Keratinocyte (primary cell): ENCODE measurements at regions not wholly inside any gene's neighbourhood (a gene's known extent, or its start where the extent isn't known, plus 50 kb on each side); places are given as distances from the start of the nearest gene placed in this dataset.

Experiments
- DNase-seq: peaks from one replicate; pipeline ENCODE4 v3.0.0-alpha.2; 2011; ENCODE audit warnings: low read depth, missing footprints, low spot score
- FAIRE-seq: peaks from 2 replicates; lab custom pipeline; 2011; peaks lifted over from hg19 to GRCh38; lab: Jason Lieb, UNC
- H2AFZ ChIP-seq: 2 replicates; pipeline ENCODE4 v1.6.0; 2012; ENCODE audit warnings: low read length, control low read depth, inconsistent platforms; ENCODE audit not compliant: control insufficient read depth
- H3K27ac ChIP-seq: 2 replicates; pipeline ENCODE4 v1.5.1; 2011; ENCODE audit warnings: low read length; ENCODE audit not compliant: control insufficient read depth, insufficient read depth
- H3K27me3 ChIP-seq: 3 replicates; pipeline ENCODE4 v1.6.0; 2011; ENCODE audit warnings: low read length; ENCODE audit not compliant: control insufficient read depth, insufficient read depth; ENCODE audit errors: extremely low read depth
- H3K36me3 ChIP-seq, 2 experiments: 2 replicates in 1 of 2; 3 replicates in 1 of 2; pipeline ENCODE4 v1.5.1; 2011; ENCODE audit warnings: low read length in 2 of 2, mild to moderate bottlenecking in 1 of 2; ENCODE audit not compliant: control insufficient read depth in 2 of 2, insufficient read depth in 2 of 2; ENCODE audit errors: extremely low read depth in 1 of 2
- H3K4me1 ChIP-seq: 3 replicates; pipeline ENCODE4 v1.5.1; 2011; ENCODE audit warnings: low read length; ENCODE audit not compliant: control insufficient read depth, insufficient read depth; ENCODE audit errors: extremely low read depth
- H3K4me2 ChIP-seq: 3 replicates; pipeline ENCODE4 v1.6.0; 2011; ENCODE audit warnings: low read depth, low read length; ENCODE audit not compliant: control insufficient read depth, insufficient read depth; ENCODE audit errors: extremely low read depth
- H3K4me3 ChIP-seq, 3 experiments: fragments of 200-600 bp in 1 of 3; sonication (generic) in 1 of 3; 2 replicates in 2 of 3; 3 replicates in 1 of 3; pipeline ENCODE4 v1.5.1; 2011 to 2016; ENCODE audit warnings: low read length in 3 of 3, mild to moderate bottlenecking in 3 of 3, control low read depth in 2 of 3, inconsistent platforms in 1 of 3, low read depth in 1 of 3, mixed read lengths in 1 of 3, mixed run types in 1 of 3, moderate library complexity in 1 of 3; ENCODE audit not compliant: control insufficient read depth in 2 of 3, insufficient read depth in 2 of 3; ENCODE audit errors: extremely low read depth in 1 of 3
- H3K79me2 ChIP-seq: 2 replicates; pipeline ENCODE4 v1.6.0; 2012; ENCODE audit warnings: low read length; ENCODE audit not compliant: control insufficient read depth, insufficient read depth
- H3K9ac ChIP-seq: 3 replicates; pipeline ENCODE4 v1.6.0; 2011; ENCODE audit warnings: low read length; ENCODE audit not compliant: control insufficient read depth, insufficient read depth; ENCODE audit errors: extremely low read depth
- H3K9me1 ChIP-seq: 3 replicates; pipeline ENCODE4 v1.6.0; 2011; ENCODE audit warnings: low read length; ENCODE audit not compliant: control insufficient read depth, insufficient read depth; ENCODE audit errors: extremely low read depth
- H3K9me3 ChIP-seq: 2 replicates; pipeline ENCODE4 v1.5.1; 2012; ENCODE audit warnings: low read depth, low read length; ENCODE audit not compliant: control insufficient read depth
- H4K20me1 ChIP-seq: 3 replicates; pipeline ENCODE4 v1.6.0; 2011; ENCODE audit warnings: low read length; ENCODE audit not compliant: control insufficient read depth, insufficient read depth; ENCODE audit errors: extremely low read depth
- EZH2 ChIP-seq: IDR thresholded peaks from one replicate; pipeline ENCODE4 v1.6.1; 2012; ENCODE audit warnings: inconsistent platforms, mild to moderate bottlenecking, low read length, moderate library complexity
- dilution Hi-C: fragments of 300-500 bp; cut with MboI; formaldehyde crosslinking; loops from one replicate; pipeline ENCODE4 v1.7.0; 2020; ENCODE audit warnings: low sequenced_read_pairs; ENCODE audit not compliant: extremely low pct_ligation_motif_present
- TF ChIP-seq, protein P1 (sequence below), 3 experiments: IDR thresholded peaks in 1 of 3; conservative IDR thresholded peaks in 1 of 3; optimal IDR thresholded peaks in 1 of 3; 2 replicates in 2 of 3; 3 replicates in 1 of 3; pipeline versions ENCODE3 to v1.5.1; 2011; ENCODE audit warnings: low read length in 3 of 3, mild to moderate bottlenecking in 3 of 3, moderate library complexity in 2 of 3, control low read depth in 1 of 3, inconsistent platforms in 1 of 3; ENCODE audit not compliant: insufficient read depth in 2 of 3; ENCODE audit errors: extremely low read depth in 1 of 3

DNA sequence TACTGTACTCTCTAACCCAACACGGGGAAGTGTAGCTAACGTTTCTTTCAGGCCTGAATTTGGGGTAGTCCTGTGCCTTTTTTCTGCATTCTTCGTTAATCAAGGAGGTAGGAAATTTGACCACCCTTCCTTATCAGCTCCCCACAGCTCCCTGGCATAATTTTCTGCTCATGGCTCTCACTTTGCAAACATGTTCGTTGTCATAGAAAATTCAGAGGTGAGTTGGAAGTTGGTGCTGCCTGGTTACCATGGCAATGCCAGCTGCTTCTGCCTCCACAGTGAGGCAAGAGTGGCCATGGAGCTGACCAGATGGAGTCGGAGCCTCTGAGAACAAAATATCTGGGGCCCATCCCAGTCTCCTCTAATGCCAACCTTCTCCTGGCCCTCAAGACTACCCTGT lies 116.6 kb upstream of the BOD1 start:
- dilution Hi-C loops, result no loop called here
- Histone ChIP-seq H4K20me1 (no peaks in the 10 kb centered on the region), H3K9me3 (no peaks in the 10 kb centered on the region), H3K4me2 (no peak overlapping the region), H3K4me1 (no peaks in the 10 kb centered on the region), H3K4me3 (no peak overlapping the region), H3K9ac (no peak overlapping the region), H3K9me1 (no peaks in the 10 kb centered on the region), H3K79me2 (no peaks in the 10 kb centered on the region), H2AFZ (no peak overlapping the region), H3K27me3 (no peaks in the 10 kb centered on the region), H3K27ac (no peak overlapping the region), H3K36me3 (no peaks in the 10 kb centered on the region)
- TF ChIP-seq EZH2, result no peak
- TF ChIP-seq, protein P1, sequence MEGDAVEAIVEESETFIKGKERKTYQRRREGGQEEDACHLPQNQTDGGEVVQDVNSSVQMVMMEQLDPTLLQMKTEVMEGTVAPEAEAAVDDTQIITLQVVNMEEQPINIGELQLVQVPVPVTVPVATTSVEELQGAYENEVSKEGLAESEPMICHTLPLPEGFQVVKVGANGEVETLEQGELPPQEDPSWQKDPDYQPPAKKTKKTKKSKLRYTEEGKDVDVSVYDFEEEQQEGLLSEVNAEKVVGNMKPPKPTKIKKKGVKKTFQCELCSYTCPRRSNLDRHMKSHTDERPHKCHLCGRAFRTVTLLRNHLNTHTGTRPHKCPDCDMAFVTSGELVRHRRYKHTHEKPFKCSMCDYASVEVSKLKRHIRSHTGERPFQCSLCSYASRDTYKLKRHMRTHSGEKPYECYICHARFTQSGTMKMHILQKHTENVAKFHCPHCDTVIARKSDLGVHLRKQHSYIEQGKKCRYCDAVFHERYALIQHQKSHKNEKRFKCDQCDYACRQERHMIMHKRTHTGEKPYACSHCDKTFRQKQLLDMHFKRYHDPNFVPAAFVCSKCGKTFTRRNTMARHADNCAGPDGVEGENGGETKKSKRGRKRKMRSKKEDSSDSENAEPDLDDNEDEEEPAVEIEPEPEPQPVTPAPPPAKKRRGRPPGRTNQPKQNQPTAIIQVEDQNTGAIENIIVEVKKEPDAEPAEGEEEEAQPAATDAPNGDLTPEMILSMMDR (optimal IDR thresholded peaks at IDR 0.05 in 1 of 3, IDR thresholded peaks at IDR 0.05 in 1 of 3, conservative IDR thresholded peaks at IDR 0.05 in 1 of 3; ENCODE audit: extremely low read depth in 1 of 3, insufficient read depth in 2 of 3, low read length in 3 of 3), result no peak
- DNase-seq, result no peak
- FAIRE-seq, result no peak

DNA sequence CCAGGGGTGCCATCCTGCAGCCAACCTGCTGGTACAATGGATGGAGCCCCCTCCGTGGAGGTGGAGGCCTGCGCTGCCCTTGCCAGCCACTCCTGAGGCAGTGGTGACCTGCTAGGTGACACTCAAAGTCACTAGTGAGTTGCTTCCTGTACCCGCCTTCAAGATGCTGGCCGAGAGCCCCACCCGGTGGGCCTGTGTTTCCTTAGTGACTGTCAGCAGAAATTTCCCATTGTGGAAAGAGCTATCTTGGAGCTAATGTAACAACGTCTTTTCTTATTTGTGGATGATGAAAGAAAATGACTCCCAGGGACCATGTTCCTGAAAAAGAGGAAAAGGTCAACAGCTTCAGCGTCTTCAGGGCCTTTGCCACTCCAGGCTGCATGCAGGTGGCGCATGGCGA lies 117.0 kb upstream of the BOD1 start:
- no peak for TF ChIP-seq EZH2
- TF ChIP-seq, protein P1 (optimal IDR thresholded peaks at IDR 0.05 in 1 of 3, IDR thresholded peaks at IDR 0.05 in 1 of 3, conservative IDR thresholded peaks at IDR 0.05 in 1 of 3; ENCODE audit: extremely low read depth in 1 of 3, insufficient read depth in 2 of 3, low read length in 3 of 3), result no peak
- Histone ChIP-seq H3K27me3 (no peaks in the 10 kb centered on the region), H3K4me1 (no peaks in the 10 kb centered on the region), H3K27ac (no peak overlapping the region), H2AFZ (no peak overlapping the region), H3K79me2 (no peaks in the 10 kb centered on the region), H3K9me1 (no peaks in the 10 kb centered on the region), H4K20me1 (no peaks in the 10 kb centered on the region), H3K9ac (no peak overlapping the region), H3K36me3 (no peaks in the 10 kb centered on the region), H3K4me3 (no peak overlapping the region), H3K9me3 (no peaks in the 10 kb centered on the region), H3K4me2 (no peak overlapping the region)
- DNase-seq, result no peak
- FAIRE-seq, result no peak
- dilution Hi-C loops, result no loop called here
